ENCODE measurements at regions not wholly inside any gene's neighbourhood (a gene's known extent, or its start where the extent isn't known, plus 50 kb on each side); places are given as distances from the start of the nearest gene placed in this dataset.

- no peaks in the 10 kb centered on the region for H3K36me3 ChIP-seq (ENCODE audit: control insufficient read depth in 2 of 2, insufficient read depth in 2 of 2, low read length in 1 of 2)
- ChIA-PET RAD21 (ENCODE audit: unreplicated experiment) (no interaction called here), CTCF (no interaction called here), POLR2A (interaction anchor here (0.5 kb wide), 1 partner anchor 312 kb away, joined by 3 read pairs; no protein-coding TSS in a partner anchor), SMC1A (ENCODE audit: uncharacterized antibody, unreplicated experiment) (no interaction called here)
- H3K27me3 ChIP-seq (replicated peaks in 1 of 2; ENCODE audit: control insufficient read depth in 2 of 2, insufficient read depth in 2 of 2, low read length in 1 of 2) = no peaks in the 10 kb centered on the region
- WGBS (ENCODE audit: insufficient coverage, insufficient replicate concordance, low lambda C conversion rate, missing lambda C conversion rate) = 31% methylated on average over 2 of the region's 2 CpGs
- H3K4me1 ChIP-seq (ENCODE audit: control insufficient read depth, insufficient read depth, low read length) = no peaks in the 10 kb centered on the region
- H4K20me1 ChIP-seq (ENCODE audit: control insufficient read depth, insufficient read depth) = no peaks in the 10 kb centered on the region
- FAIRE-seq = no peak
- H2AFZ ChIP-seq (ENCODE audit: control insufficient read depth, low read depth, low read length) = no peak overlapping the region
- H3K27ac ChIP-seq (ENCODE audit: control insufficient read depth, insufficient read depth) = no peak overlapping the region
- BruUV-seq (replicated peaks) = no TSS peak
- in situ Hi-C loops (cut with MboI) (no loop called here), intact Hi-C loops (cut with micrococcal nuclease; ENCODE audit: unreplicated experiment) (no loop called here)
- ATAC-seq = no peak
- H3K9me3 ChIP-seq (replicated peaks; ENCODE audit: control insufficient read depth, insufficient read depth, low read length) = no peaks in the 10 kb centered on the region
- H3K4me3 ChIP-seq = no peak overlapping the region
- DNase-seq (ENCODE audit: low read depth, low spot score) = no peak
- H3K4me2 ChIP-seq (ENCODE audit: control insufficient read depth, insufficient read depth) = no peak overlapping the region
- TF ChIP-seq ZBTB11 (CRISPR knock-in tag; IDR thresholded peaks at IDR 0.05) (no peak), ATF3 (IDR thresholded peaks at IDR 0.05; ENCODE audit: borderline replicate concordance, extremely low read depth, low read depth, low read length) (no peak), FOXK2 (IDR thresholded peaks at IDR 0.05) (no peak), EZH2 (IDR thresholded peaks at IDR 0.05; ENCODE audit: borderline replicate concordance, control insufficient read depth, low read depth, low read length) (no peak), KAT2A (conservative IDR thresholded peaks at IDR 0.05; ENCODE audit: control insufficient read depth, low read depth, low read length) (no peak), GATAD2B (conservative IDR thresholded peaks at IDR 0.05; ENCODE audit: low read depth) (no peak), CHD1 (IDR thresholded peaks at IDR 0.05; ENCODE audit: low read depth, low read length) (no peak), BCLAF1 (IDR thresholded peaks at IDR 0.05) (no peak), REST (IDR thresholded peaks at IDR 0.05; ENCODE audit: low read depth, low read length) (no peak), MYC (IDR thresholded peaks at IDR 0.05; ENCODE audit: insufficient read depth, insufficient read length, insufficient replicate concordance, low read length, severe bottlenecking) (no peak)
- no peaks in the 10 kb centered on the region for H3K79me2 ChIP-seq (ENCODE audit: control insufficient read depth, insufficient read depth, low read length)
- H3K9ac ChIP-seq (ENCODE audit: control insufficient read depth, insufficient read depth, low read length) = no peak overlapping the region
Observed at GRCh38 chr18:41459656-41460055, 495.4 kb upstream of the PIK3C3 start.

Measured in GM12878 (cell line).